ENCODE measurements at regions not wholly inside any gene's neighbourhood (a gene's known extent, or its start where the extent isn't known, plus 50 kb on each side); places are given as distances from the start of the nearest gene placed in this dataset.

DNA sequence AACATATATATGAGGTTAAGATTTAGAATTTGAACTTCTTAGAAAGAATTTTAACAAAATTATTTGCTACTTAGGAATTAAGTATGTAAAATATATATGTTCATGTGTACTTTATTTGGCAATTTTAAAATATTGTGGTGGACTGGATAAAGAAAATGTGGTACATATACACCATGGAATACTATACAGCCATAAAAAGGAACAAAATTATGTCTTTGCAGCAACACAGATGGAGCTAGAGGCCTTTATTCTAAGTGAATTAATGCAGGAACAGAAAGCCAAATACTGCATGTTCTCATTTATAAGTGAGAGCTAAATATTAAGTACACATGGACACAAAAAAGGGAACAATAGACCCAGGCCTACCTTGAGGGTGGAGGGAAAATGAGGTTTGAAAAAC, 72.2 kb upstream of the FMN2 start:
- Mint-ChIP-seq H3K4me3 (no peak overlapping the region), H3K27ac (no peak overlapping the region), H3K36me3 (ENCODE audit: low read depth) (peaks cover 2% of the 10 kb centered on the region), H3K4me1 (no peaks in the 10 kb centered on the region), H3K27me3 (peaks cover 10% of the 10 kb centered on the region)
- ATAC-seq (no peak), DNase-seq (no peak)
- no peaks in the 10 kb centered on the region for H3K9me3 ChIP-seq (ENCODE audit: control insufficient read depth, low read length, poor library complexity, severe bottlenecking)

DNA sequence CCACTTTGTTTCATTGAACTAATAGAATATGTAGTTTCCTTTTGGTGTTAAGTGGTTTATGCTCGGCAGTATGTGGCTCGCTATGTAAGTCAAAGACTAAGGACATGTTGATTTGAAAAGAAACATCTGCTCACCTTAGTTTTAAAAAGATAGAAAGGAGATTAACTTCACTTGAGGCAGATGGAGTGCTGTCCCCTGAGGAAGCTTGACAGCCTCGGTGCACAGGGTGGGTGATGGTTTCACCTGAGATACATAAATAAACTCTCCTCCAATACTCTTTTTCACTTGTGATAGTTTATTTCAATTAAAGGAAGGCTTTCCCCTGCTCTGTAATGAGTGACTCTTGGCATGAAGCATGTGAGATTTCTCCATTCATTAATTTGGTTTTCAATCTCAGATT, 70.8 kb upstream of the FMN2 start:
- no peak overlapping the region for H3K27ac Mint-ChIP-seq
- no peak for DNase-seq
- no peak for ATAC-seq
- peaks cover 2% of the 10 kb centered on the region for H3K36me3 Mint-ChIP-seq (ENCODE audit: low read depth)
- H3K27me3 Mint-ChIP-seq = peaks cover 13% of the 10 kb centered on the region
- H3K4me3 Mint-ChIP-seq = no peak overlapping the region
- H3K4me1 Mint-ChIP-seq = peaks cover 2% of the 10 kb centered on the region
- no peaks in the 10 kb centered on the region for H3K9me3 ChIP-seq (ENCODE audit: control insufficient read depth, low read length, poor library complexity, severe bottlenecking)

DNA sequence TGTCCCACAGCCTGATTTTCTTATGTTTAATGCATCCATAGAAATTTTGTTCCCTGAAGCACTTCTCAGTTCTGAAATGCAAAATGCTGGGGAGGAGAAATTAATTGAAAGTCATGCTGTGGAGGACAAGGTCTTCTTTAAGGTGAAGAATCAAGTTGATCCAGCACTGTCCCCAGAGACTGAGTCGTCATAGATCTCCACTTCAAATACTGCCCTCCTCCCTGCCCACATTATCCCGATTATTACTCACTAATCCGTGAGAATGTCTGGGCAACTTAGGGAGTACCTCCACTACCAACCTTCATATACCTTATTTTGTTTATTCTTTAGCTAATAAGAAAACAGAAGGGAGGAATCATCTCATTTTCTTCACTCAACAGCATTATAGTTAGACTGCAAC, 70.0 kb upstream of the FMN2 start:
- H3K27me3 Mint-ChIP-seq = peaks cover 13% of the 10 kb centered on the region
- H3K27ac Mint-ChIP-seq = no peak overlapping the region

DNA sequence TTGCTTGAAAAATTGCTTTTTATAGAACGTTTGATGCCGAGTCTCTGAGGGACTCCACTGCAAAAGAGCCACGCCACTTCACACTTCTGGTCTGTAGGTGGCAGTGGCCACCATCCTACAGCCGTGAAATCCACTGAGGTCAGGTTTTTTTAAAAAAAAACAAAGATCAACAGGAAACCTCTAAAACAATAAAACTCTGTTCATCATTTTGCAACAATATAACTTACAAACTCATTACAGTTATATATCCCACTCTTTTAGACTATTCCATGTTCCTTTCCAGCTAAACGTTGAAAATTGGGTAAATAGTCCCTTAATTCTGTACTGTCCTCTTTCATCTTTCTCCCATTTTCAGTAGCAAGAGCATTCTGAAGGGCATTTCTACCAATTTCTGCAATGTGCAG, 64.6 kb upstream of the FMN2 start:
- ATAC-seq (peak; percentile 53), DNase-seq (no peak)
- Mint-ChIP-seq H3K27me3 (peaks cover 37% of the 10 kb centered on the region), H3K4me1 (peaks cover 2% of the 10 kb centered on the region), H3K36me3 (ENCODE audit: low read depth) (no peaks in the 10 kb centered on the region), H3K27ac (no peak overlapping the region), H3K4me3 (no peak overlapping the region)
- no peaks in the 10 kb centered on the region for H3K9me3 ChIP-seq (ENCODE audit: control insufficient read depth, low read length, poor library complexity, severe bottlenecking)

More for the DNA sequence above, 70.0 kb upstream of the FMN2 start:
- Mint-ChIP-seq H3K4me1 (peaks cover 2% of the 10 kb centered on the region), H3K4me3 (no peak overlapping the region), H3K36me3 (ENCODE audit: low read depth) (peaks cover 2% of the 10 kb centered on the region)
- DNase-seq (no peak), ATAC-seq (no peak)
- no peaks in the 10 kb centered on the region for H3K9me3 ChIP-seq (ENCODE audit: control insufficient read depth, low read length, poor library complexity, severe bottlenecking)

DNA sequence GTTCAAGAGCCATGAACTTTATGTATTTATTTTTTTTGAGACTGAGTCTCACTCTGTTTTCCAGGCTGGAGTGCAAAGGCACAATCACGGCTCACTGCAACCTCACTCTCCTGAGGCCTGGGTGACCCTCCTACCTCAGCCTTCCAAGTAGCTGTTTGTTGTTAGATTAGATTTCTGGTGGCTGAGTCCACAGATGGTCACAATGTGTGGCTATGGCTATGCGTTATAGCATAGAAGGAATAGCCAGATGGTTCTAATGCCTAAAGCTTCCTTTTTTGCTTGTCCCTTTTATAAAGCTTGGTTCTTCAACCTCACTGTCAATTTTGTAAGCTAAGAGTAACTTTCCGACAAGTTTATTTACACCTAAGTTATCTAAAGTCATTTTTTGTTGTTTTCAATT, 62.3 kb upstream of the FMN2 start:
- no peaks in the 10 kb centered on the region for H3K9me3 ChIP-seq (ENCODE audit: control insufficient read depth, low read length, poor library complexity, severe bottlenecking)
- ATAC-seq (no peak), DNase-seq (no peak)
- Mint-ChIP-seq H3K36me3 (ENCODE audit: low read depth) (no peaks in the 10 kb centered on the region), H3K4me1 (peaks cover 2% of the 10 kb centered on the region), H3K27ac (no peak overlapping the region), H3K4me3 (no peak overlapping the region), H3K27me3 (peaks cover 46% of the 10 kb centered on the region)

DNA sequence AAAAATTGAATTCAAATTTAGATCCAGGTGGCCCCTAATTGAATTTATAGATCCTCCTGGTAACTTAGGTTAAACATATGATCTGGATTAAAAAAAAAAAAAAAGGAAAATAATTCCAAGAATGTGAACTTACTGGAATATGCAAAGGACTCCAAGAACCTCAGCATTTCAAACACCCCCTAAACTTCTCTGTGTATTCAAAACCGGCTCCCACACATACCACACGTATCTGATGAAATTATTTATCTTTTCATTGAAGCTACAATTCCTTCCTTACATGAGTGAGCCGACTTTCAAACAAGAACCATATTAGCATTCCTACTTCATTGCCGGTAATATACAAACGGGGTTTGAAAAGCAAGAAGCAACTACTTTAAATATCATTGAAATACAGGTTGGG, 61.4 kb upstream of the FMN2 start:
- peaks cover 42% of the 10 kb centered on the region for H3K27me3 Mint-ChIP-seq
- ATAC-seq = no peak
- no peak overlapping the region for H3K4me3 Mint-ChIP-seq

DNA sequence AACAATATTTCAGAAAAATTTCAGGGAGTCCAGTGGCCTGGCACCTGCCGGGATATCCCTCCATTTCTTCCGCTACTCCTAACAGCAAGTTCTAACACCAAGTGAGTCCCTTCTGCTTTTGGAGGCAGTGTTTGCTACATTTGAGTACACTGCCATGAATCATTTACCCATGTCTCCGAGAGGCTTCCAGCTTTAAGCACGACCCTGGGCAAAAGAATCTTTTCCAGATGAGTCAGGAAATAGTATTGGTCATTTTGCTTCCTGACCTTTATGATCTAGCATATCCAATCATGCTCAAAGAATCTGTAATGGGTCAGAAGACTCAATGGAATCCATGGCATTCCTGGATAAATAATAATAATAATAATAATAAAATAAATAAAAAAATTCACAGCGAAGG, 60.7 kb upstream of the FMN2 start:
- H3K36me3 Mint-ChIP-seq (ENCODE audit: low read depth) = no peaks in the 10 kb centered on the region
- no peaks in the 10 kb centered on the region for H3K4me1 Mint-ChIP-seq
- DNase-seq (no peak), ATAC-seq (no peak)
- H3K27ac Mint-ChIP-seq = no peak overlapping the region
- no peak overlapping the region for H3K4me3 Mint-ChIP-seq
- peaks cover 37% of the 10 kb centered on the region for H3K27me3 Mint-ChIP-seq
- no peaks in the 10 kb centered on the region for H3K9me3 ChIP-seq (ENCODE audit: control insufficient read depth, low read length, poor library complexity, severe bottlenecking)

More for the DNA sequence above, 61.4 kb upstream of the FMN2 start:
- H3K36me3 Mint-ChIP-seq (ENCODE audit: low read depth) = no peaks in the 10 kb centered on the region
- H3K27ac Mint-ChIP-seq = no peak overlapping the region
- H3K9me3 ChIP-seq (ENCODE audit: control insufficient read depth, low read length, poor library complexity, severe bottlenecking) = no peaks in the 10 kb centered on the region
- DNase-seq = no peak
- peaks cover 1% of the 10 kb centered on the region for H3K4me1 Mint-ChIP-seq

DNA sequence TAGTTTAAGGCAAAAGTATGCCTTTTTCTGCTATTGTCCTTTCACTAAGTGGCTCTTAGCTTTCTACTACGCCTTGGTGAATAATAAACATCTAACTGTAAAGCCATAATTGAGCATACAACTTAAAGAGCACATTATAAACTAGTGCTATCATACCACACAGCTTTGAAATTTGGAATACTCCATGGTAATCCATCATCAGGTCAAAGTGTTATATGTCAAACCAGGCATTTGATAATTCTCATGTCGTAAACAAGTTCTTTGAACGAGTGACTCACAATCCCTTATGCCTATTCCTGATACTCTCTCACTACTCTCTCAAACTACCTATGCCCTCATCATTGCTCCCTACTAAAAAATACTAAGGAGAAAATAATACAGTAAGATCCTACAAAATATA, 60.3 kb upstream of the FMN2 start:
- H3K9me3 ChIP-seq (ENCODE audit: control insufficient read depth, low read length, poor library complexity, severe bottlenecking) = no peaks in the 10 kb centered on the region
- H3K4me1 Mint-ChIP-seq = no peaks in the 10 kb centered on the region
- no peak overlapping the region for H3K27ac Mint-ChIP-seq
- no peak for DNase-seq
- ATAC-seq = no peak
- H3K4me3 Mint-ChIP-seq = no peak overlapping the region
- no peaks in the 10 kb centered on the region for H3K36me3 Mint-ChIP-seq (ENCODE audit: low read depth)
- H3K27me3 Mint-ChIP-seq = peaks cover 36% of the 10 kb centered on the region

DNA sequence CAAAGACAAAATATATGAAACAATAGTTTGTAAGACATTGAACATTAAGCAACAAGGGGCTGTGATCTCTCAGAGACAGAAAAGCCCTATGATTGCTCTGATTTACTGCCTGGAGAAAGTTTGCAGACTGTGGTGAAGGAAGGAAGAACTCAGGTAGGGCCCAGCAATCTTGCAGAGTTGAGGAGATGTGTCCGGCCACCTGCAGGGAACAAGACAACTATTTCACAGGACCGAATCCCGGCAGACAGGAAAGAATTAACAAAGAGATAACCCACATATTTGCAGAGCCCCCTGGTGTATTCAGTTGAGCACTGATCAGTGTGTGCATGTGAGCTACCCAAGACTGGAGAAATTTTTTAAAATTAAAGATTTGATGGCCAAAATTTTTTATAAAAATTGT, 58.3 kb upstream of the FMN2 start:
- H3K4me1 Mint-ChIP-seq = no peaks in the 10 kb centered on the region
- no peaks in the 10 kb centered on the region for H3K36me3 Mint-ChIP-seq (ENCODE audit: low read depth)
- peaks cover 27% of the 10 kb centered on the region for H3K27me3 Mint-ChIP-seq
- ATAC-seq (no peak), DNase-seq (no peak)
- H3K4me3 Mint-ChIP-seq = no peak overlapping the region
- H3K9me3 ChIP-seq (ENCODE audit: control insufficient read depth, low read length, poor library complexity, severe bottlenecking) = no peaks in the 10 kb centered on the region
- no peak overlapping the region for H3K27ac Mint-ChIP-seq

DNA sequence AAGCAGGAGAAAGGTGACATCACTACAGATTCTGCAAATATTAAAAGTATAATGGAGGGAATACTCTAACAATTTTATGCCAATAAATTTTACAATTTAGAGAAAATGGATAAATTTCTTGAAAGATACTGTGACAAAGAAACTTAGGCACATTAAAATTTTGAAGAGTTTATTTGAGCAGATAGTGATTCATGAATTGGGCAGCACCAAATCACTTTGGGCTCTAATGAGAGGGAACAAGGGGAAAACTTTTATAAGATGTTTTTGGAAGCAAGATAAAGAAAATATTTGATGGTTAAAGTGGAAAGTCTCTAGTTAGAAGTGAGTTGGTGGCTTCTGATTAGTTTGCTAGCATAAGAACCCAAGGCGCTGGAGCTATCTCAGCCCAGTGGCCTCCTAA, 55.2 kb upstream of the FMN2 start:
- H3K4me1 Mint-ChIP-seq = no peaks in the 10 kb centered on the region
- H3K36me3 Mint-ChIP-seq (ENCODE audit: low read depth) = no peaks in the 10 kb centered on the region
- no peak overlapping the region for H3K4me3 Mint-ChIP-seq
- ATAC-seq = no peak
- H3K9me3 ChIP-seq (ENCODE audit: control insufficient read depth, low read length, poor library complexity, severe bottlenecking) = no peaks in the 10 kb centered on the region
- no peak overlapping the region for H3K27ac Mint-ChIP-seq
- peaks cover 13% of the 10 kb centered on the region for H3K27me3 Mint-ChIP-seq
- no peak for DNase-seq

Measured in T-helper 17 cell (primary cell).